ENCODE measurements at regions not wholly inside any gene's neighbourhood (a gene's known extent, or its start where the extent isn't known, plus 50 kb on each side); places are given as distances from the start of the nearest gene placed in this dataset.
A peak's percentile ranks its signal among the peaks of the same experiment; 100 is the strongest.

DNA sequence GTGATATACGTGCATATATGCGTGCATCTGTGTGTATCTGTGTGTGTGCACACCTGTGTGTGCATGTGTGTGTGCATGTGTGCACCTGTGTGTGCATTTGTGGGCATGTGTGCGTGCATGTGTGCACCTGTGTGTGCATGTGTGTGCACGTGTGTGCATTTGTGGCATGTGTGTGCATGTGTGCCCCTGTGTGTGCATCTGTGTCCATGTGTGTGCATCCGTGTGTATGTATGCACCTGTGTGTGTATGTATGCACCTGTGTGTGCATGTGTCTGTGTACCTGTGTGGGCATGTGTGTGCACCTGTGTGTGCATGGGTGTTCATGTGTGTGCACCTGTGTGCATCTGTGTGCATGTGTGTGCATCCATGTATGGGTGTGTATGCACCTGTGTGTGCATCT, 167.8 kb upstream of the SFSWAP start:
- POLR2A ChIA-PET: no interaction called here
- H3K27ac ChIP-seq (ENCODE audit: low read depth, low read length): no peak overlapping the region
- intact Hi-C loops (cut with micrococcal nuclease): no loop called here
- peak; percentile 10 for ATAC-seq
- no peak for DNase-seq
- no peak overlapping the region for H3K4me3 ChIP-seq (ENCODE audit: low read length)
- no peaks in the 10 kb centered on the region for H3K27me3 ChIP-seq (ENCODE audit: control insufficient read depth in 2 of 2, insufficient read depth in 2 of 2, low read length in 2 of 2)
- H3K27ac Mint-ChIP-seq: no peak overlapping the region
- no peak overlapping the region for H3K4me3 Mint-ChIP-seq
- no peaks in the 10 kb centered on the region for H3K36me3 ChIP-seq (ENCODE audit: control insufficient read depth in 2 of 3, insufficient read depth in 3 of 3, low read length in 3 of 3)
- H3K9me3 ChIP-seq (ENCODE audit: control insufficient read depth in 2 of 3, low read length in 3 of 3): no peaks in the 10 kb centered on the region
- peaks cover 0 to 3% (median 0%) of the 10 kb centered on the region in 5 donors for H3K36me3 Mint-ChIP-seq
- CTCF ChIA-PET: no interaction called here
- H3K4me1 Mint-ChIP-seq: no peaks in the 10 kb centered on the region
- H3K9me3 Mint-ChIP-seq: peaks cover 0 to 1% (median 0%) of the 10 kb centered on the region in 11 donors
- no peaks in the 10 kb centered on the region for H3K27me3 Mint-ChIP-seq
- H3K4me1 ChIP-seq (ENCODE audit: control insufficient read depth in 2 of 2, insufficient read depth in 2 of 2, low read length in 2 of 2): no peaks in the 10 kb centered on the region

DNA sequence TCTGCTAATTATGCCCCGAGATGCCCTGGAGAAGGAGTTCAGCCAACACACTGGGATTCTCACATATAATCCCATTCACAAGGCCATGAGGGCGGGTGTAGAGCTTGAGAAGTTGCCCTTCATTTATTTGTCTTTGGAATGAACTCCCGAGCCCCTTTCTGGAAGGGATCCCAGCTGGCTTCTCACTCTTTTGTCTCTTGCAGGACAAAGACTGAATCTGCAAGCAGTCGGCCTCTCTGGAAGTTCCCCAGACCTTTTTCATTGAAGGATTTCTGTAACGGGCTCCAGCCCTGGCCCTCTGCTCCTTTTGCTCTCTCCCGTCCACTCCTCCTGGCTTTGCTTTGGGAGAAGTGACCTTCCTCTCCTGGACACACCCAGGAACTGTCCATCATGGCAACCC, 163.3 kb upstream of the SFSWAP start:
- CTCF ChIA-PET: no interaction called here
- Mint-ChIP-seq H3K27ac (no peak overlapping the region), H3K9me3 (peaks cover 0 to 2% (median 0%) of the 10 kb centered on the region in 11 donors), H3K4me1 (no peaks in the 10 kb centered on the region), H3K36me3 (no peaks in the 10 kb centered on the region), H3K4me3 (no peak overlapping the region), H3K27me3 (peaks cover 0 to 8% (median 0%) of the 10 kb centered on the region in 5 donors)
- POLR2A ChIA-PET: no interaction called here
- ATAC-seq: no peak
- DNase-seq: no peak
- H3K4me3 ChIP-seq (ENCODE audit: low read length): no peak overlapping the region
- H3K27ac ChIP-seq (ENCODE audit: low read depth, low read length): no peak overlapping the region
- H3K9me3 ChIP-seq (ENCODE audit: control insufficient read depth in 2 of 3, low read length in 3 of 3): no peaks in the 10 kb centered on the region
- intact Hi-C loops (cut with micrococcal nuclease): no loop called here
- H3K4me1 ChIP-seq (ENCODE audit: control insufficient read depth in 2 of 2, insufficient read depth in 2 of 2, low read length in 2 of 2): no peaks in the 10 kb centered on the region
- no peaks in the 10 kb centered on the region for H3K27me3 ChIP-seq (ENCODE audit: control insufficient read depth in 2 of 2, insufficient read depth in 2 of 2, low read length in 2 of 2)
- no peaks in the 10 kb centered on the region for H3K36me3 ChIP-seq (ENCODE audit: control insufficient read depth in 2 of 3, insufficient read depth in 3 of 3, low read length in 3 of 3)

DNA sequence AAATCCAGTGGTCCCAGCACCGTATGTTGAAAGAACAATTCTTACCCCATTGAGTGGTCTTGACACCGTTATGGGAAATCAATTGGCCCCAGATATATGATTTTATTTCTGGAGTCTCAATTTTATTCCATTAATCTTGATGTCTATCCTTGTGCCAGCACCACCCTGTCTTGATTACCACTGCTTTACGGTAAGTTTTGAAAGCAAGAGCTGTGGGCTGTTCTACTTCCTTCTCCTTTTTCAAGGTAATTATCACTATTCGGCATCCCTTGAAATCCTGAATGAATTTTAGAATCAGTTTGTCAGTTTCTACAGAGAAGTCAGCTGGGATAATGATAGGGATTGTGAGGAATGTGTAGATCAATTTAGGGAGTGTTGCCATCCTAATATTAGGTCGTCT, 160.8 kb upstream of the SFSWAP start:
- no peak for DNase-seq
- Histone ChIP-seq H3K4me3 (ENCODE audit: low read length) (no peak overlapping the region), H3K36me3 (ENCODE audit: control insufficient read depth in 2 of 3, insufficient read depth in 3 of 3, low read length in 3 of 3) (no peaks in the 10 kb centered on the region), H3K27ac (ENCODE audit: low read depth, low read length) (no peak overlapping the region), H3K9me3 (ENCODE audit: control insufficient read depth in 2 of 3, low read length in 3 of 3) (no peaks in the 10 kb centered on the region), H3K4me1 (ENCODE audit: control insufficient read depth in 2 of 2, insufficient read depth in 2 of 2, low read length in 2 of 2) (no peaks in the 10 kb centered on the region), H3K27me3 (ENCODE audit: control insufficient read depth in 2 of 2, insufficient read depth in 2 of 2, low read length in 2 of 2) (no peaks in the 10 kb centered on the region)
- Mint-ChIP-seq H3K4me3 (no peak overlapping the region), H3K9me3 (peaks cover 0 to 2% (median 0%) of the 10 kb centered on the region in 11 donors), H3K27me3 (peaks cover 0 to 8% (median 0%) of the 10 kb centered on the region in 5 donors), H3K4me1 (no peaks in the 10 kb centered on the region), H3K36me3 (no peaks in the 10 kb centered on the region), H3K27ac (no peak overlapping the region)
- ATAC-seq: no peak
- CTCF ChIA-PET: no interaction called here
- POLR2A ChIA-PET: no interaction called here
- intact Hi-C loops (cut with micrococcal nuclease): no loop called here

DNA sequence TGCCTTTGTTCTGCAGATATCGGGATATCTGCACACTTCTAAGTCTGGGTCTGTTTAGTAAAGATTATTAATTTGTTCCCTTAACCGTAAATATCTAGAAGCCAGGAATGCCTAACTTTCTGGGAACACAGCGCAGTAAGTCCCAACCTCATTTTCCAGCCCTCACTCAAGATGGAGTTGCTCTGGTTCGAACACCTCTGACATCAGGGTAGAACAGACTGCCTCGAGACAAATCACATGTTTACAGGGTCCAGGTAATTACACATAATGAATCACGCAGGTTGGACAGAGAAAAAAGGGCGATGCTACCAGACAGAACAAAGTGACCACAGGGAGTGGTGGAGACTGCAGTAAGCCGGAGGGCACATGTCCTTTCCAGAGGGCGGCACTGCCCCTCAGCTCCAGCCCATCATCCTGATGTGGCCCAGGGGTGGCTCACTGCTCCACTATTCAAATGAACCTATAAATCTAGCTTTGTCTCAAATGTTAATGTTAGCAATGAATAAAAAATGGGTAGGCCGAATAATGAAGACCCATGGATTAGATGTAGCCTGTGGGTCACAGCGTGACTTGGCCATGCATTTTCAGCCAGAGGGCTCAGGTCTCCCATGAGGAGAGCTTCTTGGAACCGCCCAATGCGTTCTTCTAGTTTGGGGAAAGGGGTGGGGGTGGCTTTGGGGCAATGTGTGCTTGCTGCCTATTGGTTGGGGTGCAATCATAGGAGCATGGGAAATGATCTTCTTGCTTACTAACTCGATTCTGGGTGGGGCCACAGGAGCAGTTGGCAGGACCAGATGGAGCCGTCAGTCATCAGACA, 159.0 kb upstream of the SFSWAP start:
- no peaks in the 10 kb centered on the region for H3K36me3 Mint-ChIP-seq
- ATAC-seq (no peak), DNase-seq (no peak)
- peaks cover 0 to 2% (median 0%) of the 10 kb centered on the region in 11 donors for H3K9me3 Mint-ChIP-seq
- H3K4me3 Mint-ChIP-seq: no peak overlapping the region
- peaks cover 0 to 8% (median 0%) of the 10 kb centered on the region in 5 donors for H3K27me3 Mint-ChIP-seq
- H3K27me3 ChIP-seq (ENCODE audit: control insufficient read depth in 2 of 2, insufficient read depth in 2 of 2, low read length in 2 of 2): no peaks in the 10 kb centered on the region
- H3K27ac Mint-ChIP-seq: no peak overlapping the region
- H3K9me3 ChIP-seq (ENCODE audit: control insufficient read depth in 2 of 3, low read length in 3 of 3): no peaks in the 10 kb centered on the region
- CTCF ChIA-PET: no interaction called here
- H3K4me3 ChIP-seq (ENCODE audit: low read length): no peak overlapping the region
- no peaks in the 10 kb centered on the region for H3K4me1 Mint-ChIP-seq
- intact Hi-C loops (cut with micrococcal nuclease): no loop called here
- H3K36me3 ChIP-seq (ENCODE audit: control insufficient read depth in 2 of 3, insufficient read depth in 3 of 3, low read length in 3 of 3): no peaks in the 10 kb centered on the region
- H3K27ac ChIP-seq (ENCODE audit: low read depth, low read length): no peak overlapping the region
- no peaks in the 10 kb centered on the region for H3K4me1 ChIP-seq (ENCODE audit: control insufficient read depth in 2 of 2, insufficient read depth in 2 of 2, low read length in 2 of 2)
- POLR2A ChIA-PET: no interaction called here

DNA sequence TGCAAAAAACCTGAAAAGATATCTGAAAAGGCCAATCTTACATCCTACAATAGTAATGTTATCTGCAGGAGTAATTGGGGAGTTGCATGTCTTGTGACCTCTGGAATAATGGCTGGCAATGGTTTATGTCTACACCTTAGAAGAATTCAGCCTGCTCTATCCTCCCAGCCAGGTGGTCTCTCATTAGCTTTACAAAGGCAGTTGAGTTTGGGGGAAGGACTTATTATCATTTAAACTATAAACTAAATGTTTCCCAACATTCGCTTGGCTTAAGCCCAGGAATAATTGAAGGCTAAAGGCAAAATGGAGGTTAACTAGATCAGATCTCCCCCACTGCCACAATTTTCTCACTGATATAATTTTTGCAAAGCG, 158.4 kb upstream of the SFSWAP start:
- no peak overlapping the region for H3K4me3 ChIP-seq (ENCODE audit: low read length)
- H3K9me3 ChIP-seq (ENCODE audit: control insufficient read depth in 2 of 3, low read length in 3 of 3): no peaks in the 10 kb centered on the region
- H3K27me3 ChIP-seq (ENCODE audit: control insufficient read depth in 2 of 2, insufficient read depth in 2 of 2, low read length in 2 of 2): no peaks in the 10 kb centered on the region
- intact Hi-C loops (cut with micrococcal nuclease): no loop called here
- DNase-seq: no peak
- H3K36me3 ChIP-seq (ENCODE audit: control insufficient read depth in 2 of 3, insufficient read depth in 3 of 3, low read length in 3 of 3): no peaks in the 10 kb centered on the region
- no peak for ATAC-seq
- POLR2A ChIA-PET: no interaction called here
- peaks cover 0 to 2% (median 0%) of the 10 kb centered on the region in 11 donors for H3K9me3 Mint-ChIP-seq
- H3K27ac Mint-ChIP-seq: no peak overlapping the region
- H3K4me1 ChIP-seq (ENCODE audit: control insufficient read depth in 2 of 2, insufficient read depth in 2 of 2, low read length in 2 of 2): no peaks in the 10 kb centered on the region
- peaks cover 0 to 8% (median 0%) of the 10 kb centered on the region in 5 donors for H3K27me3 Mint-ChIP-seq
- H3K36me3 Mint-ChIP-seq: no peaks in the 10 kb centered on the region
- H3K4me3 Mint-ChIP-seq: no peak overlapping the region
- H3K4me1 Mint-ChIP-seq: no peaks in the 10 kb centered on the region
- H3K27ac ChIP-seq (ENCODE audit: low read depth, low read length): no peak overlapping the region
- CTCF ChIA-PET: no interaction called here

DNA sequence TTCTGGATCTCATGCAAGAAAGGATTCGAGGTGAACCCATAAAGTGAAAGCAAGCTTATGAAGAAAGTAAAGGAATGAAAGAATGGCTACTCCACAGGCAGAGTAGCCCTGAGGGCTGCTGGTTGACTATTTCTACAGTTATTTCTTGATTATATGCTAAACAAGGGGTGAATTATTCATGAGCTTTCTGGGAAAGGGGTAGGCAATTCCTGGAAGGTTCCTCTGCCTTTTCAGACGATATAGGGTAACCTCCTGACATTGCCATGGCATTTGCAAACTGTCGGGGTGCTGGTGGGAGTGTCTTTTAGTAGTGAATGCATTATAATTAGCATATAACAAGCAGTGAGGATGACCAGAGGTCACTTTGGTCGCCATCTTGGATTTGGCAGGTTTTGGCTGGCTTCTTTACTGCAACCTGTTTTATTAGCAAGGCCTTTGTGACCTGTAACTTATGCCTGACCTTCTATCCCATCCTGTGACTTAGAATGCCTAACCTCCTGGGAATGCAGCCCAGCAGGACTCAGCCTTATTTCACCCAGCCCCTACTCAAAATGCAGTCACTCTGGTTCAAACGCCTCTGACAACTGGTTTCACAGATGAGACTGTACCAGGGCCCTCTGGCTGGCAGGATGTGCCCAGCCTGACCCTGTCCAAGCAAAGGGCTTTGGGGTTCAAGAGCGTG, 157.7 kb upstream of the SFSWAP start:
- POLR2A ChIA-PET: no interaction called here
- H3K4me3 Mint-ChIP-seq: no peak overlapping the region
- peaks cover 0 to 8% (median 0%) of the 10 kb centered on the region in 5 donors for H3K27me3 Mint-ChIP-seq
- no peak overlapping the region for H3K27ac ChIP-seq (ENCODE audit: low read depth, low read length)
- H3K4me1 ChIP-seq (ENCODE audit: control insufficient read depth in 2 of 2, insufficient read depth in 2 of 2, low read length in 2 of 2): no peaks in the 10 kb centered on the region
- no peak for ATAC-seq
- no peaks in the 10 kb centered on the region for H3K4me1 Mint-ChIP-seq
- no peak overlapping the region for H3K4me3 ChIP-seq (ENCODE audit: low read length)
- H3K36me3 ChIP-seq (ENCODE audit: control insufficient read depth in 2 of 3, insufficient read depth in 3 of 3, low read length in 3 of 3): no peaks in the 10 kb centered on the region
- peaks cover 0 to 2% (median 0%) of the 10 kb centered on the region in 11 donors for H3K9me3 Mint-ChIP-seq
- CTCF ChIA-PET: no interaction called here
- H3K27ac Mint-ChIP-seq: no peak overlapping the region
- H3K27me3 ChIP-seq (ENCODE audit: control insufficient read depth in 2 of 2, insufficient read depth in 2 of 2, low read length in 2 of 2): no peaks in the 10 kb centered on the region
- no peaks in the 10 kb centered on the region for H3K36me3 Mint-ChIP-seq
- intact Hi-C loops (cut with micrococcal nuclease): no loop called here
- H3K9me3 ChIP-seq (ENCODE audit: control insufficient read depth in 2 of 3, low read length in 3 of 3): no peaks in the 10 kb centered on the region
- no peak for DNase-seq

Data from naive thymus-derived CD4-positive, alpha-beta T cell (primary cell).